C4-2B (cell line): ENCODE measurements at regions not wholly inside any gene's neighbourhood (a gene's known extent, or its start where the extent isn't known, plus 50 kb on each side); places are given as distances from the start of the nearest gene placed in this dataset.

ENCODE experiments used
- H3K27ac ChIP-seq: fragments of 450-650 bp; 2 replicates; pipeline ENCODE4 v1.5.1; 2017
- ZFX ChIP-seq: fragments of 450-650 bp; IDR thresholded peaks from 2 replicates; pipeline ENCODE4 v1.6.1; 2017
- TF ChIP-seq, protein P1 (sequence below): fragments of 450-650 bp; conservative IDR thresholded peaks from 2 replicates; pipeline ENCODE4 v1.5.1; 2017; ENCODE audit warnings: mild to moderate bottlenecking

DNA sequence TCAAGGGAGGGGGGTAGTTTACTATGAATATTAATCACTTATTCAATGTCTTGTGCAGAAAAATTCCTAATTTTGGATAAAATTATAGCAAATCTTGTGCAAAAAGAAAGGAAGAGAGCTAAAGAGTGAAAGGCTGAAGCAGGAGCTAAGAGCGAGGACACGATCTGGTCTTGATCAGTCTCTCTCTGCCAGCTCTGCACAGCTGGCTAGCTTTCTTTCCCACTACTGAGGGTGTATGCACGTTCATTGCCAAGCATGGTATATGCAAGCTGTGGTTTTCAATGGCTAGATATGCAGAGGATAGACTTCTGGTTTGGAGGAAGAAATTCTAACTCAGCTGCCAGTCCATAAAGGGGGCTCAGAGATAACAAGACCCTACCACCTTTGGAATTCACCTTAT is 297.3 kb downstream of the CYRIA start:
- TF ChIP-seq, protein P1, sequence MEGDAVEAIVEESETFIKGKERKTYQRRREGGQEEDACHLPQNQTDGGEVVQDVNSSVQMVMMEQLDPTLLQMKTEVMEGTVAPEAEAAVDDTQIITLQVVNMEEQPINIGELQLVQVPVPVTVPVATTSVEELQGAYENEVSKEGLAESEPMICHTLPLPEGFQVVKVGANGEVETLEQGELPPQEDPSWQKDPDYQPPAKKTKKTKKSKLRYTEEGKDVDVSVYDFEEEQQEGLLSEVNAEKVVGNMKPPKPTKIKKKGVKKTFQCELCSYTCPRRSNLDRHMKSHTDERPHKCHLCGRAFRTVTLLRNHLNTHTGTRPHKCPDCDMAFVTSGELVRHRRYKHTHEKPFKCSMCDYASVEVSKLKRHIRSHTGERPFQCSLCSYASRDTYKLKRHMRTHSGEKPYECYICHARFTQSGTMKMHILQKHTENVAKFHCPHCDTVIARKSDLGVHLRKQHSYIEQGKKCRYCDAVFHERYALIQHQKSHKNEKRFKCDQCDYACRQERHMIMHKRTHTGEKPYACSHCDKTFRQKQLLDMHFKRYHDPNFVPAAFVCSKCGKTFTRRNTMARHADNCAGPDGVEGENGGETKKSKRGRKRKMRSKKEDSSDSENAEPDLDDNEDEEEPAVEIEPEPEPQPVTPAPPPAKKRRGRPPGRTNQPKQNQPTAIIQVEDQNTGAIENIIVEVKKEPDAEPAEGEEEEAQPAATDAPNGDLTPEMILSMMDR, result no peak
- no peak for TF ChIP-seq ZFX
- H3K27ac ChIP-seq, result no peak overlapping the region

DNA sequence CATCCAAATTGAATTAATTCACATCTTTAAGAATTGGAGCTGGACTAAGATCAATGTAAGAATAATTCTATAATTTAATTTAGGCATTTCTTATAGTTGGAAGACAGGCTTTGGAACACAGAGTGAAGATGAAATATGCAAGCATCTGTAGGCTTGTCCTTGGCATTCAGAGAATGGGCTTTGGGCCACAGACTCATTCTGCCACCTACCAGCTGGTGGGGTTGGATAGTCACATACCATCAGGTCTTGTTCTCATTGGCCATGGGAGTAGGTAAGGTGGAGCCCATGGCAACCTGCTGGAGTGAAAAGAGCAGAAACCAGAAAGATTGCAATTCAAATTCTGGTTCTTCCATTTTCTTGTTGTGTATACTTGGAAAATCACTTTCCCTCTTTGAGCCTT is 300.3 kb downstream of the CYRIA start:
- H3K27ac ChIP-seq, result no peak overlapping the region
- TF ChIP-seq, protein P1, result no peak
- TF ChIP-seq ZFX, result no peak

DNA sequence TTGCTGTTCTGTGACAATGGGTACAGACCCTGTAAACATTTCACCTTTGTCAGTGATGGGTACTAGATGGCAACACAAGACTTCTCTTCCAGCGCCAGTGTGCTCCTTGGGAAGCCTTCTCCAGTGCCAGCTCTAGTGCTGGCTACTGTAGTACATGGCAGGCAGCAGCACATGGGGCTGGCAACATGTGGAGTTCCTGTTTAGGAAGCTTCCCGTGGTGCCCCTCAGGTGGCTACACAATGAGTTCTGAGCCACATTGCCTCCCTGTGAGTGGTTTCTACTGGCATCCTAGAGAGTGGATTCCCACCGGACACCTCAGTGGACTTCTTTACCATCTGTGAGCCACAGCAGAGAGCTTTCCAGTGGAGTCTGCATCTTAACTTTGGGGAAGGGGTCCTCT is 302.1 kb downstream of the CYRIA start:
- H3K27ac ChIP-seq, result no peak overlapping the region
- TF ChIP-seq ZFX, result no peak
- TF ChIP-seq, protein P1, result no peak

DNA sequence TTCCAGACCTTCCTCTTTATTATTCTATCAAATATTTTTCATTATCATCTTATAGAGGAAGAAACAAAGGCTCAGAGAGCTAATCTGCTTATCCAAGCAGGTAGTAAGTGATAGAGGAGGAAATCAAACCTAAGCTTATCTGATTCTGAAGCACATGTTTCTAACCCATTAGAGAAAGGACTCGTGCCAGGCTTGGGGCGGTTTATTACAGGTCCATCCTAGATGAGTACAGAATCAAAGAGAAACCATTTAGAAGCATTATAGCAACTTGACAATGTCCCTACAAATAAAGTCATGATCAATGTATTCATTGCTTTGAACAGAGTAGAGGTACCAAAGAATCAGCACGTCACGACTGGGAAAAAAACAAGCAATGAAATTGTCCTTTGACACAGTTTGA is 303.0 kb downstream of the CYRIA start:
- H3K27ac ChIP-seq, result no peak overlapping the region
- TF ChIP-seq, protein P1, result no peak
- TF ChIP-seq ZFX, result no peak

DNA sequence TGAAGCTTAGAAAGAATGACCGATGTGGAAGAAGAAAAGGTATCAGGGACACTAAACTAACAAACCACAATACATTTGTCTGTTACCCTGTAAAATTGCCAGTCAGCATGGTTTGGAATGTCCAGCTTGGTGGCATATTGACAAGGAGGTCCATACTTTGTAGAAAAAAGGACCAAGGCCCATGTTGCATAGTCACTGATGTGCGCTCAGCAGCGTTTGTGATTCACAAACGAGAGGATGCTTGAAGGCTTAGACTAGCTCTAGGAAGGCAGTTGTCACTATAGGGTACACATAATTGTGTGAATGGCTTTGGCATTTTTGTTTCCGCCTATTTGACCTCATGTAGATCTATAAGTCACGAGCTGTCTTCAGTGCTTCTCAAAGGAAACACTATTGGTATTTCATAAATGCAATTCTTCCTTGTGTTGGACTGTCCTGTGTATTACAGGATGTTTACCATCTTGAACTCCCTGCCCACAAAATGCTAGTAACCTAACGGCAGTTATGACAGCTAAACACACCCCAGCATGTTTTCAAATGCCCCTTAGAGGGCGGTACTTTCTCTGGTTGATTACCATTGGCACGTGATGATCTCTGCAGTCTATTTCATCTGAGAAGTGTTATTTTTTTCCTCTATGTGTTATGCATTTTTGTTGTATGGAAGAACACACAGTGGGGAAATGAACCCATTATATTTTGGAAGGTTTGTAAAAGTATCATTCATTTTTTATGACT is 304.2 kb downstream of the CYRIA start:
- no peak for TF ChIP-seq ZFX
- TF ChIP-seq, protein P1, result no peak
- H3K27ac ChIP-seq, result no peak overlapping the region

DNA sequence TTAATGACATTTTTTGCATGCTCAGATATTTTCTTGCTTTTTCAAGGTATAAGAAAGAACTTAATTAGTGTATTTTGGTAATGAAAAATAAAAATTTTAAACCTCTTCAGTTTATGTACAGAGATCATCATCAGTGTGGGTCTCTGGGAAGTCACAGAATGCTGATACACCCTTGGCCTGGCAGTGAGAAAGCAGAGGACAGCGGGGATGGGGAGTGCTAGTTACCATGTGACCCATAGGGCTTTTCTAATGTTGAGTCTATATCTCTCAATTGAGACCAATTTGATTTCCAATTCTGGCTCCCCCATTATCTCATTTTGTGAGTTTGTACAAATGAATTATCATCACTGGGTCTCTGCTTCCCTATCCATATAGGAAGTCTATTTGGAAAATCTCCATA is 305.7 kb downstream of the CYRIA start:
- TF ChIP-seq, protein P1, result no peak
- TF ChIP-seq ZFX, result no peak
- H3K27ac ChIP-seq, result no peak overlapping the region

DNA sequence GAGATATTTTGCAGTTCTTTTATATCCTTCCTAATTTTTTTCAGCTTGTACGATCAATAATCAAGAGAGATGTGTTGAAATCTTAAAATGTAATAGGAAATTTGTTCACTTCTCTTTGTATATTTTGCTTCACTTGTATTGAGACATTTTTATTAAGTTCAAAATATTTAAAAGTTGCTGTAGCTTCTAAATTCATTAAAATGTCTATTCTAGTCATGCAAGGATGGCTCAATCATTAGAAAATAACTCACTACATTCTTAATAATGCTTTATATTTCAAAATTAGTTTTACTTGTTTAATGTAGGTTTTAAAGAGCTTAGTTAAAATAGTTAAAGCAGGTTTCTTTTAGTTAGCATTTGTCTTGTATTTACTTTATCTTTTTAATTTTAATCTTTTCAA is 308.4 kb downstream of the CYRIA start:
- no peak overlapping the region for H3K27ac ChIP-seq
- TF ChIP-seq, protein P1, result no peak
- no peak for TF ChIP-seq ZFX
